Epithelial cell of proximal tubule (primary cell): ENCODE measurements at regions not wholly inside any gene's neighbourhood (a gene's known extent, or its start where the extent isn't known, plus 50 kb on each side); places are given as distances from the start of the nearest gene placed in this dataset.

ENCODE experiments used
- DNase-seq: peaks from one replicate; pipeline ENCODE4 v3.0.0-alpha.2; 2011; ENCODE audit warnings: low read depth
- H3K4me3 ChIP-seq: 2 replicates; pipeline ENCODE4 v1.5.1; 2011; ENCODE audit warnings: low read depth, mild to moderate bottlenecking, low read length
- CTCF ChIP-seq: conservative IDR thresholded peaks from 2 replicates; pipeline ENCODE4 v1.5.1; 2012; ENCODE audit warnings: low read depth, mild to moderate bottlenecking, low read length

DNA sequence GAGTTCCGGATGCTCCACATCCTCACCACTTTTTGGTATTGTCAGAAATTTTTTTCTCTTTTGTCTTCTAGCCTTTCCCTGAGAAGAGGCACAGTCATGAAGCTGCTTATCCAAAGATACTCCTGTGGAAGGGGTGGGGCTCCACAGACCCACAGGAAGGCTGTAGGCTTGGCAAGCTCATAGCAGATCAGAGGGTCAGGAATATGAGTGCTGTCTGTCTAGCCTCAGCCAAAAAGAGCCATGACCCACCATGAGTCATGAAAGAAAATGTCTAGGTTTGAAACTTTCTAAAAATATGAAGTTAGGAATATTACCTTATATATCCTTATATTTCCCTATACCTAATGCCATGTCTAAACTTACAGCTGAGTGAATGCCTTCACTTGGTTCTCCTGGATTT is 118.2 kb upstream of the THBS1 start:
- no peak for TF ChIP-seq CTCF
- H3K4me3 ChIP-seq = no peak overlapping the region
- no peak for DNase-seq

DNA sequence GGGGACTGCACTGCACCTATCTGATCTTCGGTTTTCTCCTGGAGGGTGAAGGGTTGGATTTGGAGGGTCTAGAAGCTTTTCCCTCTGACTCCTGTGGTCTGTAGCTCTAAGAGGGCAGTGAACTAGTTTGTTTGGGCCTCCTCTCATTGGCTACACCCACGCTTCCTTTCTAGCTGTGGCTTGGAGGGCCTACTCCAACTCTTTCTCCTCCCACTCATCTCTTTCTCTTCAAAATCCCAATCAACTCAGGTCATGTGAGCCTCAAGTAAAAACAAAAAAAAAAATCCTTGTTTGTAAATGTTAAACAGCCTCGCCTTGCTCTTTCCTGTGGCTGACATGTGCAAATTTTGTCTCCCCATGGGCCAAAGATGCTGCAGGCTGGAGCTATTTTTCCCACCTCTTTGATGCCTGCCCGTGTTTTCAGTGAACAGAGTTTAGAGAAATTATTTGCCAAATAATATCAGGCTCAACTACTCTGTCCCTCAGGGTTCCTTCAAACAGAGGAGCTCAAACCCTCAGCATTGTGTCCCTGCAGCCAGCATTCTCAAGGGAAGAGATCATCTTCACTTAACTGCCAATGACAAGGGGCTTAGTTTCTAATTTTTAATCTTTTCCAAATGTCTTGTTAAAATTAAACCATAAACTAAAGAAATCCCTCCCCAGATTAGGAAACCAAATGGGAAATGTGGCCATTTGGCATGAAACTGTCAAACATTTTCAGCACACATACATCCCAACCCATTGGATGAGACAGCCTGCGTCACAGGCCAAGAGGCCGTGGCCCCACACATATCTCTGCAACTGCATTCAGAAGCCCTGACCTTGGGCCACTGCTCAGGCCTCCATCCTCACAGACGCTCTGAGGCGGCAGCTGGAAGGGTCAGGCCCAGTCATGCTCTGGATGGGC is 114.8 kb upstream of the THBS1 start:
- H3K4me3 ChIP-seq = no peak overlapping the region
- no peak for TF ChIP-seq CTCF
- no peak for DNase-seq

- TF ChIP-seq CTCF = no peak
- H3K4me3 ChIP-seq = no peak overlapping the region
- DNase-seq = no peak
Measured at GRCh38 chr15:39466750-39467105, 114.2 kb upstream of the THBS1 start.

GRCh38 chr15:39468331-39468730 is 112.5 kb upstream of the THBS1 start:
- no peak for TF ChIP-seq CTCF
- no peak for DNase-seq
- no peak overlapping the region for H3K4me3 ChIP-seq

DNA sequence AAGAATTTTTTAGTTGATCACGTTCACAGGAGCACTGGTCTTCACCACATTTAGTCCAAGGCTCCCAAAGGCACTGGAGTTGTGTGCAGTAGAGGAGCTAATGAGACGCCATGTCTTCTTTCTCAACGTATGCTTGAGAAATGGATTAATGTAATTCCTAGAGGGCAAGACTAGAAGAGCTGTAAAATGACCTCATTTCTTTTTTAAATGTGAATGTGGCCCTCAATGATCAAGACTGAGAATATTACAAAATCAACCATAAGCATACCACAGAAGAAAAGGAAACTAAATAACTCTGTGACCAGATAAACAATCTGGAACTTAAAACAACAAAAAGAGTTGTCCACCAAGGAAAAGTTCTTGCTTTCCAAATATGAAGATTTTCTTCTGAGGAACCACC is 112.1 kb upstream of the THBS1 start:
- no peak for DNase-seq
- no peak overlapping the region for H3K4me3 ChIP-seq
- no peak for TF ChIP-seq CTCF

GRCh38 chr15:39471785-39472574 is 108.9 kb upstream of the THBS1 start:
- DNase-seq = no peak
- H3K4me3 ChIP-seq = no peak overlapping the region
- TF ChIP-seq CTCF = no peak
